ENCODE measurements at regions not wholly inside any gene's neighbourhood (a gene's known extent, or its start where the extent isn't known, plus 50 kb on each side); places are given as distances from the start of the nearest gene placed in this dataset.

GRCh38 chr14:97100306-97100705 is 303.1 kb downstream of the VRK1 start:
- no peak overlapping the region for H3K27ac ChIP-seq
- TF ChIP-seq CTCF (conservative IDR thresholded peaks at IDR 0.05): no peak

GRCh38 chr14:97101561-97101960 is 304.4 kb downstream of the VRK1 start:
- TF ChIP-seq ZFX (IDR thresholded peaks at IDR 0.05): no peak
- TF ChIP-seq CTCF (conservative IDR thresholded peaks at IDR 0.05): no peak
- no peak overlapping the region for H3K27ac ChIP-seq

GRCh38 chr14:97104029-97104428 is 306.8 kb downstream of the VRK1 start:
- no peak for TF ChIP-seq ZFX (IDR thresholded peaks at IDR 0.05)
- no peak overlapping the region for H3K27ac ChIP-seq

- TF ChIP-seq CTCF (conservative IDR thresholded peaks at IDR 0.05) (no peak), ZFX (IDR thresholded peaks at IDR 0.05) (no peak)
- no peak overlapping the region for H3K27ac ChIP-seq
These were observed 309.0 kb downstream of the VRK1 start for GRCh38 chr14:97106166-97106565.

GRCh38 chr14:97106609-97107008 is 309.4 kb downstream of the VRK1 start:
- H3K27ac ChIP-seq: no peak overlapping the region
- TF ChIP-seq CTCF (conservative IDR thresholded peaks at IDR 0.05) (no peak; the same call in 1 of the 2 replicates), ZFX (IDR thresholded peaks at IDR 0.05) (no peak)

DNA sequence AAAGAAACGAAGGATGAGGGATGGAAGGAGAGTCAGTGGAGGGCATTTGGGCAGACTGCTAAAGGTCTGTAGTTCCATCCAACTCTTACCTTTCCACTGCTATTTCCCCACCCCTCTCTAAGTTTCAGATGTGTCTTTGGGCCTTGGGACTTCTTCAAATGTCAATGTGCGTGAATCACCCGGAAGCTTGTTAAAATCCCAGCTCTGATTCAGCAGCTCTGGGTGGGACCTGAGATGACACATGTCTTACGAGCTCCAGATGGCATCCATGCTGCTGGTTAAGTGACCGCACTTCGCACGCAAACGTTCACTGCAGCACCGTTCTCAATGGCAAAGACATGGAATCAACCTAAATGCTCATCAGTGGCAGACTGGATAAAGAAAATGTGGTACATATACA is 309.9 kb downstream of the VRK1 start:
- H3K27ac ChIP-seq: no peak overlapping the region
- no peak for TF ChIP-seq ZFX (IDR thresholded peaks at IDR 0.05)
- no peak for TF ChIP-seq CTCF (conservative IDR thresholded peaks at IDR 0.05)

DNA sequence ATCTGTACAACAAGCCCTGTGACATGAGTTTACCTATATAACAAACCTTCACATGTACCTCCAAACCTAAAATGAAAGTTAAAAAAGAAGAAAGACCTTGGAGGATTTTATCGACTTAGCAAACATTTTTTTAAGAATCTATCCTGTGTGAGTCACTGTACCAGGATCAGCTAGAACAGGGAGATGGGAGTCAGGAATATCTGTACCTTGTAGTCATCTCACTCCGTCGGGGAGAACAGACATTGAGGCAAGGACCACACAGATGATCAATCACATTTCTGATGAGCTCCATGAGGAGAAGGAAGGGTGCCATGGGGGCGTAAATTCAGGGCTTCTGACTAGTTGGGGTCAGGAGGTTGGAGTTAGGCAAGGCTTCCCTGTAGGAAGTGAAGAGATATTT is 310.6 kb downstream of the VRK1 start:
- TF ChIP-seq ZFX (IDR thresholded peaks at IDR 0.05) (no peak), CTCF (conservative IDR thresholded peaks at IDR 0.05) (no peak)
- H3K27ac ChIP-seq: no peak overlapping the region

- TF ChIP-seq CTCF (conservative IDR thresholded peaks at IDR 0.05) (no peak), ZFX (IDR thresholded peaks at IDR 0.05) (no peak)
- H3K27ac ChIP-seq: no peak overlapping the region
These were observed 312.1 kb downstream of the VRK1 start for GRCh38 chr14:97109234-97109633.
